GM21360 (cell line): ENCODE measurements at regions not wholly inside any gene's neighbourhood (a gene's known extent, or its start where the extent isn't known, plus 50 kb on each side); places are given as distances from the start of the nearest gene placed in this dataset.
"Not testable (repeated sequence)": the region's sequence is repeated elsewhere in the genome, so short reads cannot be mapped to it uniquely, and the experiment has no call there.

Source experiments
- ATAC-seq: cut with Tn5 transposase; IDR thresholded peaks from one replicate; pipeline ENCODE4 v1.9.1; 2021; ENCODE audit warnings: mild to moderate bottlenecking, moderate library complexity; ENCODE audit not compliant: unreplicated experiment

GRCh38 chr18:56445422-56445821, 193.0 kb downstream of the TXNL1 start:
- no peak for ATAC-seq

GRCh38 chr18:56444201-56444600, 194.2 kb downstream of the TXNL1 start:
- ATAC-seq, result no peak

GRCh38 chr18:56443166-56443907, 195.1 kb downstream of the TXNL1 start:
- no peak for ATAC-seq

- ATAC-seq, result not testable (repeated sequence)
These were observed 199.9 kb downstream of the TXNL1 start for GRCh38 chr18:56438480-56438879.

- ATAC-seq, result no peak
These were observed 201.7 kb downstream of the TXNL1 start for GRCh38 chr18:56436651-56437050.

GRCh38 chr18:56433919-56434318, 204.5 kb downstream of the TXNL1 start:
- no peak for ATAC-seq

GRCh38 chr18:56431551-56431950, 206.8 kb downstream of the TXNL1 start:
- no peak for ATAC-seq

- no peak for ATAC-seq
These were observed 214.8 kb downstream of the TXNL1 start for GRCh38 chr18:56423626-56424025.

- ATAC-seq, result no peak
These were observed 216.7 kb downstream of the TXNL1 start for GRCh38 chr18:56421647-56422046.

GRCh38 chr18:56420868-56421267, 217.5 kb downstream of the TXNL1 start:
- ATAC-seq, result not testable (repeated sequence)

GRCh38 chr18:56414357-56414756, 224.0 kb downstream of the TXNL1 start:
- ATAC-seq, result no peak

- no peak for ATAC-seq
These were observed 224.5 kb downstream of the TXNL1 start for GRCh38 chr18:56413862-56414261.

GRCh38 chr18:56412951-56413350, 225.4 kb downstream of the TXNL1 start:
- ATAC-seq, result no peak

- ATAC-seq, result no peak
These were observed 228.7 kb downstream of the TXNL1 start for GRCh38 chr18:56409736-56410135.

- ATAC-seq, result no peak
These were observed 230.7 kb downstream of the TXNL1 start for GRCh38 chr18:56407646-56408180.

- no peak for ATAC-seq
These were observed 235.4 kb downstream of the TXNL1 start for GRCh38 chr18:56402872-56403516.

GRCh38 chr18:56393870-56394269, 244.5 kb downstream of the TXNL1 start:
- no peak for ATAC-seq

- ATAC-seq, result no peak
These were observed 246.3 kb downstream of the TXNL1 start for GRCh38 chr18:56391931-56392590.

GRCh38 chr18:56390626-56391025, 247.8 kb downstream of the TXNL1 start:
- no peak for ATAC-seq

GRCh38 chr18:56389190-56389589, 249.2 kb downstream of the TXNL1 start:
- no peak for ATAC-seq

GRCh38 chr18:56388571-56388970, 249.8 kb downstream of the TXNL1 start:
- ATAC-seq, result no peak

GRCh38 chr18:56386856-56387255, 251.5 kb downstream of the TXNL1 start:
- ATAC-seq, result no peak
